ENCODE measurements at regions not wholly inside any gene's neighbourhood (a gene's known extent, or its start where the extent isn't known, plus 50 kb on each side); places are given as distances from the start of the nearest gene placed in this dataset.

GRCh38 chr15:79192462-79193036 lies 90.0 kb upstream of the ANKRD34C start:
- TF ChIP-seq EZH2 (IDR thresholded peaks at IDR 0.05; ENCODE audit: borderline replicate concordance, low read depth, low read length, severe bottlenecking) (no peak), CTCF (IDR thresholded peaks at IDR 0.05; ENCODE audit: borderline replicate concordance, extremely low read depth, low read length, poor library complexity, severe bottlenecking) (no peak)
- Histone ChIP-seq H3K27ac (ENCODE audit: low read length) (no peak overlapping the region), H3K27me3 (ENCODE audit: insufficient read depth, low read length, poor library complexity) (peaks cover 6% of the 10 kb centered on the region), H3K9me3 (ENCODE audit: insufficient read depth, low read length, severe bottlenecking) (no peaks in the 10 kb centered on the region), H3K79me2 (ENCODE audit: insufficient read depth, low read length) (no peaks in the 10 kb centered on the region), H4K20me1 (ENCODE audit: insufficient read depth, low read length) (no peaks in the 10 kb centered on the region), H3K4me3 (ENCODE audit: low read depth in 1 of 2, low read length in 2 of 2) (no peak overlapping the region), H3K4me2 (ENCODE audit: insufficient read depth, low read length) (no peak overlapping the region), H3K4me1 (ENCODE audit: insufficient read depth, low read length) (no peaks in the 10 kb centered on the region), H2AFZ (ENCODE audit: low read depth, low read length) (no peak overlapping the region), H3K9ac (ENCODE audit: low read depth, low read length) (no peak overlapping the region), H3K36me3 (ENCODE audit: insufficient read depth, low read length) (no peaks in the 10 kb centered on the region)
- no peak for DNase-seq
- no peak for ATAC-seq (ENCODE audit: insufficient read depth, low read depth)

GRCh38 chr15:79190093-79190492 lies 92.4 kb upstream of the ANKRD34C start:
- DNase-seq (no peak), ATAC-seq (ENCODE audit: insufficient read depth, low read depth) (no peak)
- Histone ChIP-seq H3K36me3 (ENCODE audit: insufficient read depth, low read length) (no peaks in the 10 kb centered on the region), H3K9me3 (ENCODE audit: insufficient read depth, low read length, severe bottlenecking) (no peaks in the 10 kb centered on the region), H3K4me3 (ENCODE audit: low read depth in 1 of 2, low read length in 2 of 2) (no peak overlapping the region), H3K4me1 (ENCODE audit: insufficient read depth, low read length) (no peaks in the 10 kb centered on the region), H3K9ac (ENCODE audit: low read depth, low read length) (no peak overlapping the region), H4K20me1 (ENCODE audit: insufficient read depth, low read length) (no peaks in the 10 kb centered on the region), H3K4me2 (ENCODE audit: insufficient read depth, low read length) (no peak overlapping the region), H2AFZ (ENCODE audit: low read depth, low read length) (no peak overlapping the region), H3K27me3 (ENCODE audit: insufficient read depth, low read length, poor library complexity) (peaks cover 4% of the 10 kb centered on the region), H3K27ac (ENCODE audit: low read length) (no peak overlapping the region), H3K79me2 (ENCODE audit: insufficient read depth, low read length) (no peaks in the 10 kb centered on the region)
- TF ChIP-seq EZH2 (IDR thresholded peaks at IDR 0.05; ENCODE audit: borderline replicate concordance, low read depth, low read length, severe bottlenecking) = no peak
- TF ChIP-seq CTCF (IDR thresholded peaks at IDR 0.05; ENCODE audit: borderline replicate concordance, extremely low read depth, low read length, poor library complexity, severe bottlenecking) = no peak

GRCh38 chr15:79186616-79187015 lies 95.9 kb upstream of the ANKRD34C start:
- Histone ChIP-seq H3K4me3 (ENCODE audit: low read depth in 1 of 2, low read length in 2 of 2) (no peak overlapping the region), H3K27ac (ENCODE audit: low read length) (no peak overlapping the region), H2AFZ (ENCODE audit: low read depth, low read length) (no peak overlapping the region), H3K27me3 (ENCODE audit: insufficient read depth, low read length, poor library complexity) (no peaks in the 10 kb centered on the region), H3K9ac (ENCODE audit: low read depth, low read length) (no peak overlapping the region), H3K4me1 (ENCODE audit: insufficient read depth, low read length) (no peaks in the 10 kb centered on the region), H3K79me2 (ENCODE audit: insufficient read depth, low read length) (no peaks in the 10 kb centered on the region), H4K20me1 (ENCODE audit: insufficient read depth, low read length) (no peaks in the 10 kb centered on the region), H3K4me2 (ENCODE audit: insufficient read depth, low read length) (no peak overlapping the region), H3K9me3 (ENCODE audit: insufficient read depth, low read length, severe bottlenecking) (no peaks in the 10 kb centered on the region), H3K36me3 (ENCODE audit: insufficient read depth, low read length) (no peaks in the 10 kb centered on the region)
- DNase-seq (no peak), ATAC-seq (ENCODE audit: insufficient read depth, low read depth) (no peak)
- no peak for TF ChIP-seq EZH2 (IDR thresholded peaks at IDR 0.05; ENCODE audit: borderline replicate concordance, low read depth, low read length, severe bottlenecking)

- H3K4me2 ChIP-seq (ENCODE audit: insufficient read depth, low read length) = no peak overlapping the region
- H3K9me3 ChIP-seq (ENCODE audit: insufficient read depth, low read length, severe bottlenecking) = no peaks in the 10 kb centered on the region
- H3K36me3 ChIP-seq (ENCODE audit: insufficient read depth, low read length) = no peaks in the 10 kb centered on the region
- no peak overlapping the region for H2AFZ ChIP-seq (ENCODE audit: low read depth, low read length)
- no peak for TF ChIP-seq EZH2 (IDR thresholded peaks at IDR 0.05; ENCODE audit: borderline replicate concordance, low read depth, low read length, severe bottlenecking)
- TF ChIP-seq CTCF (IDR thresholded peaks at IDR 0.05; ENCODE audit: borderline replicate concordance, extremely low read depth, low read length, poor library complexity, severe bottlenecking) = peak; percentile 46
- ATAC-seq (ENCODE audit: insufficient read depth, low read depth) = no peak
- no peaks in the 10 kb centered on the region for H4K20me1 ChIP-seq (ENCODE audit: insufficient read depth, low read length)
- H3K27me3 ChIP-seq (ENCODE audit: insufficient read depth, low read length, poor library complexity) = no peaks in the 10 kb centered on the region
- H3K4me1 ChIP-seq (ENCODE audit: insufficient read depth, low read length) = no peaks in the 10 kb centered on the region
- H3K9ac ChIP-seq (ENCODE audit: low read depth, low read length) = no peak overlapping the region
- no peaks in the 10 kb centered on the region for H3K79me2 ChIP-seq (ENCODE audit: insufficient read depth, low read length)
- no peak overlapping the region for H3K27ac ChIP-seq (ENCODE audit: low read length)
- peak; percentile 29 for DNase-seq
- H3K4me3 ChIP-seq (ENCODE audit: low read depth in 1 of 2, low read length in 2 of 2) = no peak overlapping the region
Measured at GRCh38 chr15:79185199-79185598, 94.6 kb upstream of the RASGRF1 start.
